Tibial artery (tissue), 4 donors: ENCODE measurements at regions not wholly inside any gene's neighbourhood (a gene's known extent, or its start where the extent isn't known, plus 50 kb on each side); places are given as distances from the start of the nearest gene placed in this dataset.
"Not testable (repeated sequence)": the region's sequence is repeated elsewhere in the genome, so short reads cannot be mapped to it uniquely, and the experiment has no call there.

Experiments
- DNase-seq, 2 donors: peaks; one replicate each; pipeline ENCODE4 v3.0.0-alpha.2; 2019
- H3K27ac ChIP-seq, 2 donors: fragments of 200-600 bp; sonication (generic) in 1 of 2; 1 replicate in 1 of 2; 2 replicates in 1 of 2; pipeline ENCODE4 v1.5.1; 2018 to 2019; ENCODE audit warnings: mild to moderate bottlenecking in 1 of 2
- H3K27me3 ChIP-seq, 2 donors: fragments of 200-600 bp; sonication (generic) in 1 of 2; one replicate each; pipeline versions ENCODE4 v1.5.1 to v1.6.0; 2016 to 2019
- H3K36me3 ChIP-seq, 3 donors: fragments of 200-600 bp; sonication (generic) in 2 of 3; one replicate each; pipeline ENCODE4 v1.5.1; 2016 to 2019; ENCODE audit warnings: mild to moderate bottlenecking in 2 of 3
- H3K4me1 ChIP-seq, 4 donors: fragments of 200-600 bp; sonication (generic) in 2 of 4; 1 replicate in 3 of 4; 2 replicates in 1 of 4; pipeline ENCODE4 v1.5.1; 2016 to 2019
- H3K4me3 ChIP-seq, 2 donors: fragments of 200-600 bp; sonication (generic) in 1 of 2; 1 replicate in 1 of 2; 2 replicates in 1 of 2; pipeline ENCODE4 v1.5.1; 2018 to 2019; ENCODE audit warnings: mild to moderate bottlenecking in 2 of 2
- H3K9me3 ChIP-seq, 3 donors: fragments of 200-600 bp; sonication (generic) in 1 of 3; one replicate each; pipeline ENCODE4 v1.5.1; 2016 to 2019
- intact Hi-C: fragments of 100-400 bp; cut with DNase I; formaldehyde crosslinking; loops from one replicate; pipeline ENCODE4 v1.15.0; 2023; ENCODE audit warnings: low total_unique reads
- TF ChIP-seq, protein P1 (sequence below), 2 experiments: fragments of 200-600 bp in 1 of 2; fragments of 450-650 bp in 1 of 2; IDR thresholded peaks; one replicate each; pipeline ENCODE4 v1.5.1; 2017 to 2019; ENCODE audit warnings: antibody characterized with exemption in 2 of 2, mild to moderate bottlenecking in 1 of 2, moderate library complexity in 1 of 2

DNA sequence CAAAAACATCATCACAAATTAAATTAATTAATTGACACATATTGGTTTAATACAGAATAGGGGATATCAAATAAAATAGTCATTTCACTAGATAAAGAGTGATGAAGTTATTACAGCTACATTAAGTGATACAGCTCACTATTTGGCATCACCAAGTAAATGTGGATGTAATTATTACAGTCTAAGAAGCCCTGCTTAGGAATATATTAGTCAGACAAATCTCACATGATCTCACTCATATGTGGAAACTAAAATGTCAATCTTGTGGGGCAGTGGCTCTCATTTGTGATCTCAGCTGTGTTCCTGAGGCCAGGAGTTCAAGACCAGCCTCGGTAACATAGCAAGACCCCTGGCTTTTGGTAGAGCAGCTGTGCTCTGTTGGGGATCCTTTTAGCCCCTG lies 233.4 kb upstream of the RGMB start:
- Histone ChIP-seq H3K9me3 (peaks cover 0 to 10% (median 4%) of the 10 kb centered on the region in 3 donors), H3K4me3 (no peak overlapping the region), H3K27ac (no peak overlapping the region), H3K36me3 (no peaks in the 10 kb centered on the region), H3K27me3 (no peaks in the 10 kb centered on the region), H3K4me1 (no peaks in the 10 kb centered on the region)
- no peak for DNase-seq
- intact Hi-C loops = no loop called here
- TF ChIP-seq, protein P1, sequence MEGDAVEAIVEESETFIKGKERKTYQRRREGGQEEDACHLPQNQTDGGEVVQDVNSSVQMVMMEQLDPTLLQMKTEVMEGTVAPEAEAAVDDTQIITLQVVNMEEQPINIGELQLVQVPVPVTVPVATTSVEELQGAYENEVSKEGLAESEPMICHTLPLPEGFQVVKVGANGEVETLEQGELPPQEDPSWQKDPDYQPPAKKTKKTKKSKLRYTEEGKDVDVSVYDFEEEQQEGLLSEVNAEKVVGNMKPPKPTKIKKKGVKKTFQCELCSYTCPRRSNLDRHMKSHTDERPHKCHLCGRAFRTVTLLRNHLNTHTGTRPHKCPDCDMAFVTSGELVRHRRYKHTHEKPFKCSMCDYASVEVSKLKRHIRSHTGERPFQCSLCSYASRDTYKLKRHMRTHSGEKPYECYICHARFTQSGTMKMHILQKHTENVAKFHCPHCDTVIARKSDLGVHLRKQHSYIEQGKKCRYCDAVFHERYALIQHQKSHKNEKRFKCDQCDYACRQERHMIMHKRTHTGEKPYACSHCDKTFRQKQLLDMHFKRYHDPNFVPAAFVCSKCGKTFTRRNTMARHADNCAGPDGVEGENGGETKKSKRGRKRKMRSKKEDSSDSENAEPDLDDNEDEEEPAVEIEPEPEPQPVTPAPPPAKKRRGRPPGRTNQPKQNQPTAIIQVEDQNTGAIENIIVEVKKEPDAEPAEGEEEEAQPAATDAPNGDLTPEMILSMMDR (IDR thresholded peaks at IDR 0.05) = no peak

DNA sequence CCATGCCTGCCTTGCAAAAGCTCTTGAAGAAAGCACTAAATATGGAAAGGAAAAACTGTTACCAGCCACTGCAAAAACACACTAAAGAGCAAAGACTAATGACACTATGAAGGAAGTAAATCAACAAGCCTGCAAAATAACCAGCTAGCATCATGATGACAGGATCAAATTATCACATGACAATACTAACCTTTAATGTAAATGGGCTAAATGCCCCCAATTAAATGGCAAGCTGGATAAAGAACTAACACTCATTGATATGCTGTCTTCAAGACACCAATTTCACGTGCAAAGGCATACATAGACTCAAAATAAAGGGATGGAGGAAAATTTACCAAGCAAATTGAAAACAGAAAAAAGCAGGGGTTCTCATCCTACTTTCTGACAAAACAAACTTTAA lies 231.8 kb upstream of the RGMB start:
- Histone ChIP-seq H3K9me3 (peaks cover 0 to 10% (median 4%) of the 10 kb centered on the region in 3 donors), H3K4me1 (no peaks in the 10 kb centered on the region), H3K27me3 (no peaks in the 10 kb centered on the region), H3K4me3 (no peak overlapping the region), H3K27ac (no peak overlapping the region), H3K36me3 (no peaks in the 10 kb centered on the region)
- TF ChIP-seq, protein P1 (IDR thresholded peaks at IDR 0.05) = no peak
- intact Hi-C loops = no loop called here
- DNase-seq = no peak

DNA sequence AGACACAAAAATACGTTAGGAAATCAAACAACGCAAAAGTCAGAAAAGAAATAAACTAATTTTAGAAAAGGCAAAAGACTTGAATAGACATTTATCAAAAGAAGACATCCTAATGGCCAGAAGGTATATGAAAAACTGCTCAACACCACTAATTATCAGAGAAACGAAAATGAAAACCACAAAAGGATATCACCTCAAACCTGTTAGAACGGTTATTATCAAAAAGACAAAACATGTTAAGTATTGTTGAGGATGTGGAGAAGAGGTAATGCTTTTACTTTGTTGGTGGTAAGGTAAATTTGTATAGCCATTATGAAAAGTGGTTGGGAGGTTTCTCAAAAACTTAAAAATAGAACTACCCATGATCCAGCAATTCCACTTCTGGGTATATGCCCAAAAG lies 230.0 kb upstream of the RGMB start:
- H3K36me3 ChIP-seq = no peaks in the 10 kb centered on the region
- no peak overlapping the region for H3K27ac ChIP-seq
- H3K4me1 ChIP-seq = no peaks in the 10 kb centered on the region
- intact Hi-C loops = no loop called here
- H3K4me3 ChIP-seq = no peak overlapping the region
- TF ChIP-seq, protein P1 (IDR thresholded peaks at IDR 0.05) = no peak
- DNase-seq = no peak
- no peaks in the 10 kb centered on the region for H3K27me3 ChIP-seq
- H3K9me3 ChIP-seq = peaks cover 0 to 10% (median 4%) of the 10 kb centered on the region in 3 donors

DNA sequence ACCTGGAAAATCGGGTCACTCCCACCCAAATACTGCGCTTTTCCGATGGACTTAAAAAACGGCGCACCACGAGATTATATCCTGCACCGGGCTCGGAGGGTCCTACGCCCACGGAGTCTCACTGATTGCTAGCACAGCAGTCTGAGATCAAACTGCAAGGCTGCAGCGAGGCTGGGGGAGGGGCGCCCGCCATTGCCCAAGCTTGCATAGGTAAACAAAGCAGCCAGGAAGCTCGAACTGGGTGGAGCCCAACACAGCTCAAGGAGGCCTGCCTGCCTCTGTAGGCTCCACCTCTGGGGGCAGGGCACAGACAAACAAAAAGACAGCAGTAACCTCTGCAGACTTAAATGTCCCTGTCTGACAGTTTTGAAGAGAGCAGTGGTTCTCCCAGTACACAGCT lies 226.5 kb upstream of the RGMB start:
- H3K9me3 ChIP-seq, H3K27ac ChIP-seq, H3K36me3 ChIP-seq, intact Hi-C loops, H3K27me3 ChIP-seq, H3K4me1 ChIP-seq, H3K4me3 ChIP-seq, DNase-seq: not testable (repeated sequence)

DNA sequence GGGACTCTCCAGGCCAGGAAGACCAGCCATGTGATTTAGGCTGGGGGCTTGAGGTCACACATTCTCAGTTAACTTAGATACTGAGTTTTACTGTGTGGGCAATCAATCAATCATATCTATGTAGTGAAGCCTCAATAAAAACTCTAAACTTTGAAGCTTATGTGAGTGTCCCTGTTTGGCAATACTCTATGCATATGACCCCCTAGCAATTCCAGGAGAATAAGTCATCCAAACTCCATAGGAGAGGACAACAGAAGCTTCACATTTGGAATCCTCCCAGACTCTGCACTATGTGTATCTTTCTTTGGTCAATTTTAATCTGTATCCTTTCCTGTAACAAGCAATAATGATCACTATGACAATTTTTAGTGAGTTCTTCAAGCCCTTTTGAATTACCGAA lies 216.8 kb upstream of the RGMB start:
- TF ChIP-seq, protein P1 (IDR thresholded peaks at IDR 0.05) = no peak
- H3K27me3 ChIP-seq = no peaks in the 10 kb centered on the region
- no peaks in the 10 kb centered on the region for H3K4me1 ChIP-seq
- no peaks in the 10 kb centered on the region for H3K9me3 ChIP-seq
- DNase-seq = no peak
- no peak overlapping the region for H3K4me3 ChIP-seq
- H3K27ac ChIP-seq = no peak overlapping the region
- intact Hi-C loops = no loop called here
- no peaks in the 10 kb centered on the region for H3K36me3 ChIP-seq

DNA sequence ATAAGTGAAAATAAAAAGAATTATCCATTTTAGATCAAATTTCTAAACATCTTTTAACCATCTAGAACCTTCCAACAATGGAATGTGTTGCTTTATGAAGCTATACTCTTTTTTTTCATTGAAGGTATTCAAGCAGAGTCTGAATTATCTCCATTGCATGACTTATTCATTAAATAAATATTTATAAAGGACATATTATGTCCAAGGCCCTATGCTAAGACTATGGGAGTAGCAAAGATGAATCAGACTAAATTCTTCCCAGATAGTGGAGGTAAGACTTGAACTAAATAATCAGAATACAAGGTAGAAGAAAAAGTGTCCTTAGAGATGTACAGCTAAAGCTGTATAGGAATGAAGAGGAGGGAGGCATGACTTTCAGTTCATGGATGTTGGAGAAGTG lies 215.5 kb upstream of the RGMB start:
- H3K4me3 ChIP-seq = no peak overlapping the region
- TF ChIP-seq, protein P1 (IDR thresholded peaks at IDR 0.05) = no peak
- no peaks in the 10 kb centered on the region for H3K9me3 ChIP-seq
- no peaks in the 10 kb centered on the region for H3K36me3 ChIP-seq
- intact Hi-C loops = no loop called here
- no peak for DNase-seq
- H3K27ac ChIP-seq = no peak overlapping the region
- H3K4me1 ChIP-seq = no peaks in the 10 kb centered on the region
- H3K27me3 ChIP-seq = no peaks in the 10 kb centered on the region
